ENCODE measurements at regions not wholly inside any gene's neighbourhood (a gene's known extent, or its start where the extent isn't known, plus 50 kb on each side); places are given as distances from the start of the nearest gene placed in this dataset.

DNA sequence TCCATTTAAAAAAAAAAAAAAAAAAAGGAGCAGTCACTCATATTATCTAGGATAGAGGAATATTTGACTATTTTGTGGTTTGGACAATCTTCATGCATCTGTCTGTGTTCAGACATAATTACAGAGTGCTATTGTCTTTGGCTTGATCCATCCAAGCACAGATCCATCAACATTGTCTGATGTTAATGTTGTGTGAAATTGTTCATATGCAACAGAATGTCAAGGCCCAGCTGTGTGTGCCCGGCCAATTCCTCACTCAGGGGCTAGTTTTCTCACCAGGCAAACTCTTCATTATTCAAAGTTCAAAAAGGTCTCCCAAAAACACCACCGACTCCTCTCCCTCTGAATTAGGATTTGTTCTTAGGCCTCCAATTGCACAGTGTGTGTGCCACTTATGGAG lies 324.9 kb upstream of the TMTC1 start:
- TF ChIP-seq, protein P1, sequence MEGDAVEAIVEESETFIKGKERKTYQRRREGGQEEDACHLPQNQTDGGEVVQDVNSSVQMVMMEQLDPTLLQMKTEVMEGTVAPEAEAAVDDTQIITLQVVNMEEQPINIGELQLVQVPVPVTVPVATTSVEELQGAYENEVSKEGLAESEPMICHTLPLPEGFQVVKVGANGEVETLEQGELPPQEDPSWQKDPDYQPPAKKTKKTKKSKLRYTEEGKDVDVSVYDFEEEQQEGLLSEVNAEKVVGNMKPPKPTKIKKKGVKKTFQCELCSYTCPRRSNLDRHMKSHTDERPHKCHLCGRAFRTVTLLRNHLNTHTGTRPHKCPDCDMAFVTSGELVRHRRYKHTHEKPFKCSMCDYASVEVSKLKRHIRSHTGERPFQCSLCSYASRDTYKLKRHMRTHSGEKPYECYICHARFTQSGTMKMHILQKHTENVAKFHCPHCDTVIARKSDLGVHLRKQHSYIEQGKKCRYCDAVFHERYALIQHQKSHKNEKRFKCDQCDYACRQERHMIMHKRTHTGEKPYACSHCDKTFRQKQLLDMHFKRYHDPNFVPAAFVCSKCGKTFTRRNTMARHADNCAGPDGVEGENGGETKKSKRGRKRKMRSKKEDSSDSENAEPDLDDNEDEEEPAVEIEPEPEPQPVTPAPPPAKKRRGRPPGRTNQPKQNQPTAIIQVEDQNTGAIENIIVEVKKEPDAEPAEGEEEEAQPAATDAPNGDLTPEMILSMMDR (IDR thresholded peaks at IDR 0.05 in 8 of 11, conservative IDR thresholded peaks at IDR 0.05 in 3 of 11), result no peak
- TF ChIP-seq POLR2AphosphoS5 (IDR thresholded peaks at IDR 0.05), result no peak

Measured in spleen (tissue), 7 donors.